SHP77 (cell line): ENCODE measurements at regions not wholly inside any gene's neighbourhood (a gene's known extent, or its start where the extent isn't known, plus 50 kb on each side); places are given as distances from the start of the nearest gene placed in this dataset.
"Not testable (repeated sequence)": the region's sequence is repeated elsewhere in the genome, so short reads cannot be mapped to it uniquely, and the experiment has no call there.

Experiments
- DNase-seq, 2 experiments: peaks; one replicate each; lab custom pipeline; 2025; lab: John Stamatoyannopoulos, UW

DNA sequence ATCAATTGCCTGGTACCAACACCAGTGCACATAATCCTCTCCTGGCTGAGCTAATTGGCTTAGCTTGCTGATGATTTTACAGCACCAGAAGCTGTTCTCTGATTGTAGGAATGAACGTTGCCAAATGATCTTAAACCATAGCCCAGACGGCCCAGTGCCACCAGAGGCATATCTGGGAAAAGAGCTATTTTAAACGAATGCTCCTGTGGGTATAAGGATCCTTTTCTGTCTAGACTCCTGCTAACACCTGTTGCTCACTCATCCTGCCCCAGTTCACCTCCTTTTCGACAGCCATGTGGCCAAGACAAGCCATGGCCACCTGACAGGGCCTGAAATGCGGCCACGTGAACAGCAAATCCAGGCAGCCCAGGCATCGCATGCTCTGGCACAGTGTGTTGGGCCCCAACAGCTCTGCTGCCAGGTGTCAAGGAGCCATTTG, 289.9 kb upstream of the SLC30A5 start:
- no peak for DNase-seq

DNA sequence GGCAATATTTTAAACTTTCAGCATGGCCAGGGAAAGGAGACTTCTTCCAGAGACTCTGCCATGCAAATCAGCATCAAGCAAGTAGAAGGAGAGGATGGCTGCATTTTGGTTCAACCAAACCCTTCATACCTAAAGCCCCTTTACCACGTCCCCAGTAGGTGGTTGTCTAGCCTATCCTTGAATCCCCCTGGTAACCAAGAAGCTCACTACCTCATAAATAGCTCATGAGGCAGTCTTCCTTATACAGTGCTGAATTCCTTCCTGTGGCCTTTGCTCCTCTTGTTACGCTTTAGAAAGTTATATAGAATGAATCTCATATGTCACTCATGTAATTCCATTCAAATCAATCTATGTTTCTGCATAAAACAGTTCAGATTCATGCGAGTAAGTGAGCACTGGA, 289.5 kb upstream of the SLC30A5 start:
- DNase-seq, result no peak

DNA sequence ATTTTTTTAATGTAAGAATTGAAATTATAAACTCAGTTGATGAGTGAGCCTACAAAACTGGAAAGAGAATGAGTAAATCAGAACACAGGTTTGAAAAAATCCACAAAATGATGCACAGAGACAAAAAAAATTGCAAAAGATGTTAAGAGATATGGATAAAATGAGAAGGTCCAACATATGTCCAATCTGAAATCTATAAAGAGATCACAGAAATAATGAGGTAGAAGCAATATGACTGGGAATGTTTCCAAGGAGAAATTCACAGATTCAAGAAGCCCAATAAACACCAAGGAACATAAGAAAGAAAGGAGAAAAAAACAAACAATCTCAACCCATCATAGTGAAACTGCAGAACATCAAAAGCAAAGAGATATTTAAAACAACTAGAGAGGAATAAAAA, 288.4 kb upstream of the SLC30A5 start:
- no peak for DNase-seq

DNA sequence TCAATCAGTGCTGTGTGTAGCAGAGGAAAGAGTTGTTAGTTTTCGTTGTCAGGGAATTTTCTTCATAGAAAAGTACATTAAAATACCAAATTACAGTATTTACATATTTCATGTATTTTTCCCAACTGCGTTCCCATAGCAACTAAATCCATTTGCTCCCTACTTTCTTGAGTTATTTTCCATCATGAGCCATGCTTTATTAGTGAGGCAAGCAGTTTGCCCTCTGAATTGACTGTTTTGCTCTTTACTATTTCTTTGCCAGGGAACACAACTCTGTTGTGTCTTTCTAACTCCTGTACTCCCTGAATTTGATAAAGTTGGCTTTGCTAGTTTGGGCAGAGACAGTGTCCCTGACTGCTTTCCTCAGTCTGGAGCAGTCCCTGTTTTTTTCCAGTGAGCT, 276.2 kb upstream of the SLC30A5 start:
- no peak for DNase-seq

DNA sequence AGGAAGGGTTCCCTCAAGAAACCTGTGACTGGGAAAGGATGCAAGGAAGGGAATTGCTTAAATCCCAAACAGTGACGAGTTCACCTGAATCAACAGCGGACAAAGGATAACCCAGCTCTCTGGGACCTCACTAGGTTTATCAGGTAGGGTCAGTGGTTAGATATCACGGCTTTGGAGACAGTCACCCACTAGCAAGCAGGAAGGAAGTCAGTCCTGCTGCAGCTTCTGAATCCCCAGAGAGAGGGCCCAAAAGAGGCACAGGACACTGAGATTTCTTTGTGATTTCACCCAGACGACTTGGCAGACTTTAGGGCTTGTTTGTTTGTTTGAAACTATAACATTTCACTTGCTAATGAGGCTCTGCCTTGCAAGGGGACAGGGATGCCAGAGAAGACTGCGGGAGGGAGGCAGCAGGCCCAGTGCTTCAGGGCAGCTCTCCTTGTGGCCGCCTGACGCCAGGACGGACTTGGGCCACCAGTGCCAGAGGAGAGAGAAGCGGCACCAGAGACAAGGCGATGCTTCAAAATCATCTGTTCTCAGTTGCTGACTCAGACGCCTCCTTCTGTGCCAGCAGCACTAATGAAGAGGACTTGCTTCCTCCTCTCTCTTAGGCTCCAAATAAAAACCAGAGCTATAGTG, 275.6 kb upstream of the SLC30A5 start:
- no peak for DNase-seq

- DNase-seq, result no peak
Measured at GRCh38 chr5:68818870-68819269, 274.9 kb upstream of the SLC30A5 start.

GRCh38 chr5:68821056-68821455, 272.8 kb upstream of the SLC30A5 start:
- DNase-seq, result no peak

GRCh38 chr5:68822796-68823195, 271.0 kb upstream of the SLC30A5 start:
- no peak for DNase-seq

GRCh38 chr5:68823301-68823700, 270.5 kb upstream of the SLC30A5 start:
- DNase-seq, result no peak

DNA sequence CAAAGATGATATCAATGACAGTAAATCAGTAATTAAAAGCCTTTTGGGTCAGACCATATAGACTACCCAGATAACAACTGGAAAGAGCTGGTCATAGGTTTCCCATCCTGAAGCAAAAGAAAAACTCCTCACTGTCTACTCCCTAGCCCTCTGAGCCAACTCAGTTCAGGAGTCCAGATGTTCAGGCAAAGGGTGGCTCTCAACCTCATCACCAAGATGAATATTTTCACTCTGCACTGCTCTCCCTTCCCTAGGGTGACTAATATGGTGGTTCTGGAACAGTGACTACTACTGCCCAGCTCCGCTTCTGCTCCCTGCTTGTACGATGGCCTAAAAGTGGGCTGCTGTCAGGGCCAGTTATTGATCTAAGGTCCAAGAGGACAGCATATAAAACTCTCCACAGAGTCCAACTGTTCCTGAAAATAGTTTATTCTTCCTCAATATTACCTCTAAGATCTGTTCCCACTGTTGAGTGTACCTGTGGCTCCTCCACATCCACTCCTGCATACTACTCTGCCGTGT, 263.4 kb upstream of the SLC30A5 start:
- no peak for DNase-seq

GRCh38 chr5:68834491-68834981, 259.3 kb upstream of the SLC30A5 start:
- no peak for DNase-seq

DNA sequence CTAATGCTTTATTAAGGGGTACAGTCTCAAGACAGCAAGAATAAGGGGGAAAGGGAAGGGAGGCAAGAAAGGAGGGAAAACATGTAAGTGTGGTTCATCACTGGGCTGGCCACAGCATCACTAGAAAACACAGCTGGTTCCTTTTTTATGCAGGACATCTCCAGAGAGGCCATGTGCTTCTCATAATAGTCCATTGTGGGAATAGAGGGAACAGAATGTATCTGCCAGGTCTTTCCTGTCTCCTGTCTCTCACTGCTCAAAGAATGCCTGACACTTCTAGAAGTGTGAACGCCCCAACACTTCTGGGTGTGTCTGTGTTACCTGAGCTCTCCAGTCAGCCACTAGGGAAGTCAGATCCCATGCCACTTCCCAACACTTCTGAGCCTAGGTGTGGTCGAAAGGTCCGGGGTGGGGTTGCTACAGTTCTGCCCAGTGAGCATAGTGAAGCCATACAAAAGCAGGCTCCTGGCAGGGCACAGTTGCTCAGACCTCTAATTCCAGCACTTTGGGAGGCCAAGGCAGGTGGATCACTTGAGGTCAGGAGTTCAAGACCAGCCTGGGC, 255.6 kb upstream of the SLC30A5 start:
- no peak for DNase-seq

DNA sequence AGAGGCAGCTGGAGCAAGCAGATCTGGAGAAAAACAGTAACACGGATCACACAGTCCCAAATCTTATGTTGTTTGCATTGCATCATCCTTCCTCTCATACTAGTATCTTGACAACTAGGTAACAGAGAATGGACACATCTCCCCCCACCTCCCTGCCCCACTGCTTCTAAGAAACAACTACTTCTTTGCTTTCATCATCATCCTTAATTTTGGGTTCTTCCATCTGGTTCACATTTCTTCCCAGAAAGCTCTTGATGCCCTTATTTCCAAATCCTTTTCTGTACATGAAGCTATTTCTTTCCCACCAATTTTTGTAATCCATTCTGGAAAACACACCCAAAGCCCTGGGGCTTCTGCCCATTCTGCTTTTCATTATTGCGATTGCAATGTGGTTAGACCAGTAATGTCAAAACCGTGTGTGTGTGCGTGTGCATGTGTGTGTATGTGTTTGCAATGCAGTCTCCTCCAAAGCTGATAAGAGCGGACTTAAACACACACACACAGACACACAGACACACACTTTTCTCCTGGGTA, 254.7 kb upstream of the SLC30A5 start:
- no peak for DNase-seq

DNA sequence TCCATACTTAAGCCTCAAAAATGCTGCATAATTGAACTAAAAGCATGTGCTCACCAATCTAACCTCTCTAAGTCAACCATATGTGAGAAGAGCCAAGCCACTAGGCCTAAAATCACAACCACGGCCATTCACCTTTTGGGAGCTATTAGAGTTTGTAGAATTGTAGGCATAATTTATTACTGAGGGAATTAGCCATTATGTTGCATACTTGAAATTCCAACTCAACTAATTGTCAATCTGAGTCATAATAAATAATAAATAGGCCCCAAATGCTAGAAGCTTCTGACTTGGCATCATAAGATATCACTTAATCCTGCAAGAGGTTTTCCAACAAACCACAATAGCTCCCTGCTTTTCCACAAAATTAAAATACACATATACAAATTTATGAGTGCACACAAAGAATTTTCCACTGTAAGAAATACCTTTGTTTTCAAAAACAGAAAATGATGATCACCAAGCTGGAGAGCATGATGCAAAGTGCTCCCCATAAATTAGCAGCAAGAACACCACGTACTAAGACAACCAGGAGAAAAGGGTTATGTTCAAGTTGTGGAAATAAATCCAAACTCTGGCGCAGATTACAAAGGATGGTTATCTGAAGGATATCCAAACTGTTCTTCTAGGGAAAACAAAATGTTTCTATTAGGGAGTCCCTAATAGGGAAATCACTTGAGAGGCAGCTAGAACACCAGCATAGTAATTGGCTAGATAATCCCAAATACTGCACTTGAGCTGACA, 250.0 kb upstream of the SLC30A5 start:
- DNase-seq, result no peak

GRCh38 chr5:68845131-68845530, 248.7 kb upstream of the SLC30A5 start:
- DNase-seq, result no peak

GRCh38 chr5:68846828-68847227, 247.0 kb upstream of the SLC30A5 start:
- no peak for DNase-seq

DNA sequence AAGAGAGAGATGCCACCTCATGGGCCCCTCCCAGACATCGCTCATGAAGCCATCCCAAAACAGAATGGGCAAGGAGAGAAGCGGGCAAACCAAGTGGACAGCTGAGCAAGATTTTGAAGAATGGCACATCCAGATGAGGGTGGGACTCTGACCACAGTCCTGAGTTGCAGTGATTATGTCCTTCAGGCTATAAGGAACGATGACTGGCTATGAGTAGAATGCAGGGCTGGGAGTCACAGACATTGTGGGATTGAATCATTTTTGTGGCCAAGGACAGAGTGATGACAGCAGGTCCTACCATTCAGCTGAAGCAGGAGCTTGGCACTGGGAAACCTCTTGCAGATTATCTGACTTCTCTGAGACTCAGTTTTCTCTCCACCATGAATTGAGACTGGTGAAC, 245.7 kb upstream of the SLC30A5 start:
- no peak for DNase-seq

GRCh38 chr5:68849103-68849502, 244.7 kb upstream of the SLC30A5 start:
- DNase-seq, result no peak

- DNase-seq, result no peak
Measured at GRCh38 chr5:68849906-68850305, 243.9 kb upstream of the SLC30A5 start.

- no peak for DNase-seq
Measured at GRCh38 chr5:68861099-68861498, 232.7 kb upstream of the SLC30A5 start.

DNA sequence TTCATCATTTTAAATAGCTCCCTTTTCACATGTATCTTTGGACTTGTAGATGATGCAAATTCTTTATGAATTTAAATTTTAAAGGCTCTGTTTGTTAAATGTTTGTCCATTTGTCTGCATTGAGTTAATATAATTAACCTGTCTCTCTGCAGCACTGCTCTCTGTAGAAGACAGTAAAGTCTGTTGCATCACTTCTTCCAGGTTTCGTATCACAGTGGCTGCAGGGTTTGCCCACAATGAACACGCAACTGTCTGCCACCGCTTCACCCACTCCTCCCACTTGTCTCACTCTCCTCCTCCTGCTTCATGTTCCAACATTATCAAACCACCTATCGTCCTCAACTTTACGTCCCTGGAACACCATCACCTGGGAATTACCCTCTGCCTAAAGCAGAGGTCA, 231.3 kb upstream of the SLC30A5 start:
- DNase-seq, result no peak

GRCh38 chr5:68865192-68865591, 228.6 kb upstream of the SLC30A5 start:
- not testable (repeated sequence) for DNase-seq
